CD4-positive, alpha-beta T cell treated with Interleukin-2 at 100 ng/mL for 4 hours (primary cell): ENCODE measurements at regions not wholly inside any gene's neighbourhood (a gene's known extent, or its start where the extent isn't known, plus 50 kb on each side); places are given as distances from the start of the nearest gene placed in this dataset.

ENCODE experiments used
- DNase-seq: peaks from one replicate; pipeline ENCODE4 v3.0.0-alpha.2; 2020; ENCODE audit warnings: low spot score

GRCh38 chr12:94031763-94032162 is 116.6 kb upstream of the PLXNC1 start:
- DNase-seq: no peak

- no peak for DNase-seq
Observed at GRCh38 chr12:94032368-94032767, 116.0 kb upstream of the PLXNC1 start.

- peak; percentile 40 for DNase-seq
Observed at GRCh38 chr12:94033101-94033500, 115.3 kb upstream of the PLXNC1 start.

GRCh38 chr12:94033784-94034183 is 114.6 kb upstream of the PLXNC1 start:
- DNase-seq: no peak

- DNase-seq: no peak
Observed at GRCh38 chr12:94037444-94037843, 110.9 kb upstream of the PLXNC1 start.

GRCh38 chr12:94038605-94039004 is 109.8 kb upstream of the PLXNC1 start:
- DNase-seq: no peak

- no peak for DNase-seq
Observed at GRCh38 chr12:94039199-94039840, 109.1 kb upstream of the PLXNC1 start.

- DNase-seq: no peak
Observed at GRCh38 chr12:94039914-94040313, 108.5 kb upstream of the PLXNC1 start.

GRCh38 chr12:94041850-94042249 is 106.5 kb upstream of the PLXNC1 start:
- no peak for DNase-seq

- no peak for DNase-seq
Observed at GRCh38 chr12:94042321-94042720, 106.1 kb upstream of the PLXNC1 start.

GRCh38 chr12:94046626-94047410 is 101.6 kb upstream of the PLXNC1 start:
- DNase-seq: no peak

- DNase-seq: no peak
Observed at GRCh38 chr12:94047781-94048567, 100.4 kb upstream of the PLXNC1 start.

- DNase-seq: no peak
Observed at GRCh38 chr12:94048757-94049156, 99.6 kb upstream of the PLXNC1 start.

- DNase-seq: no peak
Observed at GRCh38 chr12:94049718-94050117, 98.7 kb upstream of the PLXNC1 start.

- no peak for DNase-seq
Observed at GRCh38 chr12:94053676-94054075, 94.7 kb upstream of the PLXNC1 start.

GRCh38 chr12:94055528-94055927 is 92.8 kb upstream of the PLXNC1 start:
- DNase-seq: no peak

GRCh38 chr12:94056419-94057158 is 91.8 kb upstream of the PLXNC1 start:
- DNase-seq: no peak

- DNase-seq: no peak
Observed at GRCh38 chr12:94057262-94058151, 90.9 kb upstream of the PLXNC1 start.

GRCh38 chr12:94059394-94060368 is 88.7 kb upstream of the PLXNC1 start:
- DNase-seq: no peak

- no peak for DNase-seq
Observed at GRCh38 chr12:94062194-94062593, 86.2 kb upstream of the PLXNC1 start.
